ENCODE measurements at regions not wholly inside any gene's neighbourhood (a gene's known extent, or its start where the extent isn't known, plus 50 kb on each side); places are given as distances from the start of the nearest gene placed in this dataset.
A peak's percentile ranks its signal among the peaks of the same experiment; 100 is the strongest.

- Mint-ChIP-seq H3K27me3 (ENCODE audit: low read depth) (no peaks in the 10 kb centered on the region), H3K4me1 (ENCODE audit: low read depth) (peaks cover 15% of the 10 kb centered on the region), H3K36me3 (ENCODE audit: low read depth) (no peaks in the 10 kb centered on the region), H3K4me3 (ENCODE audit: unreplicated experiment) (no peak overlapping the region), H3K9me3 (ENCODE audit: low read depth) (no peaks in the 10 kb centered on the region), H3K27ac (ENCODE audit: unreplicated experiment) (no peak overlapping the region)
- no peak for DNase-seq (ENCODE audit: low spot score)
- TF ChIP-seq CTCF (IDR thresholded peaks at IDR 0.05) = no peak
Observed at GRCh38 chr13:73222627-73223305, 164.0 kb downstream of the KLF5 start.

- Mint-ChIP-seq H3K27me3 (ENCODE audit: low read depth) (no peaks in the 10 kb centered on the region), H3K36me3 (ENCODE audit: low read depth) (no peaks in the 10 kb centered on the region), H3K27ac (ENCODE audit: unreplicated experiment) (no peak overlapping the region), H3K4me3 (ENCODE audit: unreplicated experiment) (no peak overlapping the region), H3K9me3 (ENCODE audit: low read depth) (no peaks in the 10 kb centered on the region), H3K4me1 (ENCODE audit: low read depth) (peaks cover 23% of the 10 kb centered on the region)
- DNase-seq (ENCODE audit: low spot score) = no peak
- TF ChIP-seq CTCF (IDR thresholded peaks at IDR 0.05) = no peak
Observed at GRCh38 chr13:73220966-73221720, 162.3 kb downstream of the KLF5 start.

GRCh38 chr13:73218181-73218580 is 159.4 kb downstream of the KLF5 start:
- peaks cover 4% of the 10 kb centered on the region for H3K9me3 Mint-ChIP-seq (ENCODE audit: low read depth)
- no peak for TF ChIP-seq CTCF (IDR thresholded peaks at IDR 0.05)
- DNase-seq (ENCODE audit: low spot score) = no peak
- no peaks in the 10 kb centered on the region for H3K27me3 Mint-ChIP-seq (ENCODE audit: low read depth)
- no peak overlapping the region for H3K4me3 Mint-ChIP-seq (ENCODE audit: unreplicated experiment)
- H3K27ac Mint-ChIP-seq (ENCODE audit: unreplicated experiment) = no peak overlapping the region
- peaks cover 23% of the 10 kb centered on the region for H3K4me1 Mint-ChIP-seq (ENCODE audit: low read depth)
- no peaks in the 10 kb centered on the region for H3K36me3 Mint-ChIP-seq (ENCODE audit: low read depth)

- Mint-ChIP-seq H3K27me3 (ENCODE audit: low read depth) (no peaks in the 10 kb centered on the region), H3K9me3 (ENCODE audit: low read depth) (peaks cover 4% of the 10 kb centered on the region), H3K4me3 (ENCODE audit: unreplicated experiment) (no peak overlapping the region), H3K36me3 (ENCODE audit: low read depth) (no peaks in the 10 kb centered on the region), H3K4me1 (ENCODE audit: low read depth) (peaks cover 23% of the 10 kb centered on the region), H3K27ac (ENCODE audit: unreplicated experiment) (peak overlapping the region; percentile 92)
- no peak for TF ChIP-seq CTCF (IDR thresholded peaks at IDR 0.05)
- DNase-seq (ENCODE audit: low spot score) = no peak
Observed at GRCh38 chr13:73216381-73216831, 157.6 kb downstream of the KLF5 start.

GRCh38 chr13:73215823-73216222 is 157.0 kb downstream of the KLF5 start:
- DNase-seq (ENCODE audit: low spot score) = no peak
- Mint-ChIP-seq H3K27me3 (ENCODE audit: low read depth) (no peaks in the 10 kb centered on the region), H3K27ac (ENCODE audit: unreplicated experiment) (peak overlapping the region; percentile 92), H3K4me3 (ENCODE audit: unreplicated experiment) (peak overlapping the region; percentile 7), H3K4me1 (ENCODE audit: low read depth) (peaks cover 23% of the 10 kb centered on the region), H3K9me3 (ENCODE audit: low read depth) (peaks cover 4% of the 10 kb centered on the region), H3K36me3 (ENCODE audit: low read depth) (peaks cover 1% of the 10 kb centered on the region)
- TF ChIP-seq CTCF (IDR thresholded peaks at IDR 0.05) = no peak

All from chondrocyte (in vitro differentiated cells).